GM19438 (cell line): ENCODE measurements at regions not wholly inside any gene's neighbourhood (a gene's known extent, or its start where the extent isn't known, plus 50 kb on each side); places are given as distances from the start of the nearest gene placed in this dataset.
"Not testable (repeated sequence)": the region's sequence is repeated elsewhere in the genome, so short reads cannot be mapped to it uniquely, and the experiment has no call there.

ENCODE experiments used
- ATAC-seq: cut with Tn5 transposase; IDR thresholded peaks from one replicate; pipeline ENCODE4 v1.9.1; 2021; ENCODE audit warnings: low read depth; ENCODE audit not compliant: unreplicated experiment

DNA sequence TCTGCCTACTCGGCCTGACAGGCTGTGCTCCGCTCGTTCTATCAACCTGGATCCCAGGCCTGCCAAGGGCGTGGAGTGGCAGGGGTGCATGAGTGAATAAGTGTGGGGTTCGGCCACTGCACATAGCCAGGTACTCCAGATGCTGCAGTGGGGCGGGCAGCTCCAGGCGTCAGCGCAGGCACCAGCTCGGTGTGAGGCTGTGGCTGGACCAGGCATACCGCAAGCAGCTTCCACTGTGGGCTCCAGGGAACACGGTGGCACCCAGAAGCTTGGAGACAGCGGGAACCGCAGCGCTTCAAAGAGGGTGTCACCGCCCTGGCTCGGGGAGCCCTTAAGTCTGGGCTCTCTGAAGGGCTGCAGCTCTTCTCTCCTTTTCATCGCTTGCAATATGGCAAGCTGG lies 1630.2 kb downstream of the OLFM4 start:
- ATAC-seq, result no peak

DNA sequence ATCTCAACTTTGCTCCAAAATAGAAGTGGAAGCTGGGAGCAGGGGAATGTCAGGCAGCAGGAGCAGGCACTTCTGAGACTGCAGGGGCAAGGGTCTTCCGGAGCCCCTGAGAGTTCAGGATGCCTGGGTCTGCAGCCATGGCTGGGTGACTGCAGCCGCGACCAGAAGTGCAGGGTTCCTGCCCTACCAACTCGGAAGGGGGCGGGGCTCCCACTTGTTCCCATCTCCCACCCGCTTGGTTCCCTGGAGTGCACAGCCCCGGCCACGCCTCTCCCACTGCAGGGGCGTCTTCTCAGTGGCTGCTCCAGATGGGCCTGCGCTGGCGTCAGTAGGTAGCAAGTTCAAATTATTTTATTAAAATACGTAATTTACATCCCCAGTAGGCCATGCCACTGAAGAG lies 1631.7 kb downstream of the OLFM4 start:
- ATAC-seq, result no peak

DNA sequence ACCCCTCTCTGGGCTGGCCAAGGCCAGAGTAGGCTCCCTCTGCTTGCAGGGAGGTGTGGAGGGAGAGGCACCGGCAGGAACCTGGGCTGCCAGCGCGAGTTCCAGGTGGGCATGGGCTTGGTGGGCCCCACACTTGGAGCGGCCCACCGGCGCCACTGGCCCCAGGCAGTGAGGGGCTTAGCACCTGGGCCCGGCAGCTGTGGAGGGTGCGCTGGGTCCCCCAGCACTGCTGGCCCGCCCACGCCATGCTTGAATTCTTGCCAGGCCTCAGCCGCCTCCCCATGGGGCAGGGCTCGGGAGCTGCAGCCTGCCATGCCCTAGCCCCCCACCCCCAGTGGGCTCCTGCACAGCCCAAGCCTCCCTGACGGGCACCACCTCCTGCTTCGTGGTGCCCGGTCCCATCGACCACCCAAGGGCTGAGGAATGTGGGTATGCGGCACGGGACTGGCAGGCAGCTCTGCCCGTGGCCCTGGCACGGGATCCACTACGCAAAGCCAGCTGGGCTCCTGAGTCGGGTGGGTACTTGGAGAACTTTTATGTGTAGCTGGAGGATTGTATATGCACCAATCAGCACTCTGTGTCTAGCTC lies 1648.0 kb downstream of the OLFM4 start:
- no peak for ATAC-seq

DNA sequence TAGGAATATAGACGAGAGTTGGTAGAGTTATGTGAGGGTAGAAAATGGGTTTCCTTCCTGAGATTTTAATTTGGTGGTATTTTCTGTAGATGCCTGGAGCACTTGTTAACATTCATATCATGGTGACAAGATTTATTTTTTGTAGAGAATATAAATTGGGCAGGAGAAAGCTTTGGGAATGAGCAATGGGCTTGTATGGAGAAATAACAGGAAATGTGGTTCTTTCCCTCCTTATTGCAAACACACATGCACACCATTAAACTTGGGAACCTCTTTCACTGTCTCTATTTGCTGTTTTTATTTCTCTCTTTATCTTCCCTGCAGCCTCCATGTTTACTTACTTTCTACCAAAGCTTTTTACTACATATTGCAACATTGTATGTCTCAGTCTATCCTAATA lies 1653.6 kb downstream of the OLFM4 start:
- ATAC-seq, result no peak

DNA sequence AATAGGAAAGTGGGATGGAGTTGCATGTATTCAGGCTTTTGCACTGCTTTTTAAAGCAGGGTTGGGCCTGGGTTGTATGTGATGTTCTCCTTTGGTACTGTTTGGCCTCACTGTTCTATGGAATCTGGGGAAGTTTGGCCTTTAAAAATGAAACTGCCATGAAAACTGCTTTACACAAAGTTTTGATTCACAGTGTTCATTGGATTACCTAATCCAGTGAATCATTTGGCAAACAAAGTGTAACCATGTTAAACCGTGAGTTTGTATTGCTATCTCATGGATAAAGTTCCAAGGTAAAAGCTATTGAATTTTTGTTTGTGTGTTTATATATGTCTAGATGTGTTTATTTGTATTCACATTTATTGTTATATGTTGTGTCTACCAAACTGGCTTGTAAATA lies 1658.6 kb downstream of the OLFM4 start:
- ATAC-seq, result no peak

DNA sequence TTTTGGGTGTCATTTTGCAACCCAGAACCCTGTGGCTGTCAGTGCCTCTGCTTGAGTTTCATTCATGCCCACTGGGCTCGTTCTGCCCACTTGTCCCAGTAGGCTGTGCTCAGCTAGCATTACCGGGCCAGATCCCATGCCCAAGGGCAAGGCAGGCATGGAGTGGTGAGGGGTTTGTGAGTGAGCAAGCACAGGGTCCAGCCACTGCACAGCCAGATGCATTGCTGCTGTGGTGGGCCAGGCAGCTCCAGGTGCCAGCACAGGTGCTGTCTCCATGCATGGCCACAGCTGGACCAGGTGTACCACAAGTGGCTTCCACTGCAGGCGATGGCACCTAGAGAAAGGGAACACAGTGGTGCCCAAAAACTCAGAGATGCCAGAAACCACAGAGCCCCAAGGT lies 1671.2 kb downstream of the OLFM4 start:
- ATAC-seq, result no peak

DNA sequence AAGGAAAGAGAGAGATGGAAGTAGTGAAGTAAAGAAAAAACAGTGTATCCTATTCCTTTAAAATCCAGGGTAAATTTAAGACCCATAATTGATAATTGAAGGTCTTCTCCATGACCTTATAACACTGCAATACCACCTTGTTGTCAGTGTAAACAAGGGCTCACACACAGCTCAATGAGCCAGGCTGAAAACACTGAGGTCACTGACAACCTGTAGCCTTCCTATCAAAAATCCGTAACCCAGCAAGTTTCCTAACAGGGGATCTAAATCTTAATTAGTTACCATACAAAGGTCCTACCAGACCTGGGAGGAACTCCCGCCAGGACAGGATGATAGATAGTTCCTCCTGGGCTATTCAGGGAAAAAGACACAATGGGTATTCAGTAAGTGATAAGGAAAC lies 1677.1 kb downstream of the OLFM4 start:
- no peak for ATAC-seq

DNA sequence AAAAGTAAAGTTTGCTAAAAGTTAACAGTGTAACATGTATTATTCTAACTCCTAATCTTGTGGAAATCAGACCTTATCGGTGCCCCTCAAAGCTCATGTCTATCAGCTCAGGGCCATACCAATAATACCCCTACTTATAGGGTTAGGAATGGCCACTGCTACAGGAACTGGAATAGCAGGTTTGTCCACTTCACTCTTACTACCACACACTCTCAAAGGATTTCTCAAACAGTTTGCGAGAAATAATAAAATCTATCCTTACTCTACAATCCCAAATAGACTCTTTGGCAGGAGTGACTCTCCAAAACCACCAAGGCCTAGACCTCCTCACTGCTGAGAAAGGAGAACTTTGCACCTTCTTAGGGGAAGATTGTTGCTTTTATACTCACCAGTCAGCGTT lies 1677.7 kb downstream of the OLFM4 start:
- ATAC-seq, result no peak

DNA sequence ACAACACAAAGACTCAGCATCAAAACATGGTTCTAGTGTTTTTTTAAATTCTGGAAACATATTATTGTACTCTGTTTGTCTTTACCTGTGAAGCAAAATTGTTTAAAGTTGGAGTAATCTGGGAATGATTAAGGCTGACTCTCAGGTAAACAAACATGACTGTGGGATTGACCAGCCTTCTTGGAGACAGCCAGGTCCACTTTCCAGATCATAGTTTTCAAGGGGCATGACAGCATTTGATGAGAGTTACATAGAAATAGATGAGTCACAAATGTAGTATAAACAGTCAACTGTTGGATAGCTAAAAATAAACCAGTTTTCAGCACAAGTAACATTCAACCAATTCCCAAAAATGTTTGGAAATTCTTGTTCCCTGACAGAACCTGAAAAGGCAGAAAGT lies 1680.9 kb downstream of the OLFM4 start:
- no peak for ATAC-seq

DNA sequence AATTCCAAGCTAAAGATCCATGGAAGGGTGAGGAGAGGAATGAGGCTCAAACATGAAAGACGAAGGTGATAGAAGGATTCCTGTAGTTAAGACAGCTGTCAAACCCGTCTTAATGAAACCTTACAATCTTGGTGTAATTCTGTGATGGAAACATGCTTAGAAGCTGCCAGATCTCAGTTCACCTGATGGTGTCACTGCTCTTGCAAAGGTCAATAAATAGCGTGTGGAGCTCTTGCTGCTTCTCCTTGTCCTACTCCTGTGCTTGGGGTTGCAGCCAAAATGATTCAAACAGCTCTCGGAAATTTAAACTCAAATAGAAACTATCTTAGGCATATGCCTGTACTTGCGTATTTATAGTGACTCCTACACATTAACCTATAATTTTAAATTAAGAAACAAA lies 1705.0 kb downstream of the OLFM4 start:
- no peak for ATAC-seq

DNA sequence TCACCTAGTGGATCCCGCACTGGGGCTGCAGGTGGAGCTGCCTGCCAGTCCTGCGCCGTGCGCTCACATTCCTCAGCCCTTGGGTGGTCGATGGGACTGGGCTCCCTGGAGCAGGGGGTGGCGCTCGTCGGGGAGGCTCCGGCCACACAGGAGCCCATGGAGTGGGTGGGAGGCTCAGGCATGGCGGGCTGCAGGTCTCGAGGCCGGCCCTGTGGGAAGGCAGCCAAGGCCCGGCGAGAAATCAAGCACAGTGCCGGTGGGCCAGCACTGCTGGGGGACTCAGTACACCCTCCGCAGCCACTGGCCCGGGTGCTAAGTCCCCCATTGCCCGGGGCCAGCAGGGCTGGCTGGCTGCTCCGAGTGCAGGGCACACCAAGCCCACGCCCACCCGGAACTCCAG lies 1708.6 kb downstream of the OLFM4 start:
- not testable (repeated sequence) for ATAC-seq

DNA sequence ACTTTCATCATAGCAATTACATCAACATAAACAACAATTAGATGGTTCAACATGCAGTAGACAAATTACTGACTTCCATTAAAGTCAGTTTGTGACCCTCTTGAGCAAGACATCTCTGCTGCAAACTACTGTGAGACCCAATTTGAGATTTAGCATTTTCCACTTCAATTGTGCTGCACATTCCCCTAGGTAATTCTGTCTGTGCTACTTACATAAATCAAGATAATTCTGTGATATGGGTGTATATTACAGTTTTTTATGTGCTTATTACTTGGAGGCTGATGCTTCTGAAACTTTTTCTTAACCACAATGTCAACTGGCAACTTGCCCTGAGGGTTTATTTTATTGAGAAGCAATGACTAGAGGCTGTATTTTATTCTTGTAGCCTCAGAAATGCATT lies 1714.4 kb downstream of the OLFM4 start:
- no peak for ATAC-seq

DNA sequence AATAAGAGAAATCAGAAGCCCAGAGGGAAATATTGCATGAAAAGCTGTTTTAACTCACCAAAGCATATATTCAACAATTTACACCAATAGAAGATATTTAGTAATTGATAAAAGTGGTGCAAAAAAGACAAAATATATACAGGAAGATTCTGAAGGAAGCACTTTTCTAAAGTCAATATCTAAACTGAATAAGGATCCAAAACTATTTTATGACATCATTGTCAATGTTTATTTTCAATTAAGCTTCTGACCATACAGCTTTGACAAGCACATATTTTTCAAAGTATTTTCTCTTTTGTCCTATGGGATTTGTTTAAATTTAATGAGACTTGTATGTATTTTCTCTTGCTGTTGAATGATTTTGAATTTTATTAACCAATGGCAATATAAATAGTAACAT lies 1716.1 kb downstream of the OLFM4 start:
- no peak for ATAC-seq

DNA sequence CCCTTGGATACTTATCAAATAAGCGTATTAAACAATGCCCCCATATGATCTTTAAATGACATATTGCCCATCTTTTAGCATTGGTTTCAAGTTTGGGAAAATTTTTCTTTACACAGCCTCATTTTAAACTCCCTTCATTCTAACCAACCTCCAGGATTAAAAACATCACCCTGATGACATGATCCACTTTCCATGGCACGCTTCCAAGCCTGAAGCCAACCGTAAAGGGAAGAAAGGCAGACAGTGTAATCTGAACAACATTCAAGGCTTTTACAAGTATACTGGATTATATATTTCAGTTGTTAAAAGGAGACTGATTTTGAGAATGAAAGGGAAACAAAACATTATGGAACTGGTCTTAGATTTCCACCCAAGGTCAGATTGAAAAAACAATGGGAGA lies 1721.9 kb downstream of the OLFM4 start:
- no peak for ATAC-seq

DNA sequence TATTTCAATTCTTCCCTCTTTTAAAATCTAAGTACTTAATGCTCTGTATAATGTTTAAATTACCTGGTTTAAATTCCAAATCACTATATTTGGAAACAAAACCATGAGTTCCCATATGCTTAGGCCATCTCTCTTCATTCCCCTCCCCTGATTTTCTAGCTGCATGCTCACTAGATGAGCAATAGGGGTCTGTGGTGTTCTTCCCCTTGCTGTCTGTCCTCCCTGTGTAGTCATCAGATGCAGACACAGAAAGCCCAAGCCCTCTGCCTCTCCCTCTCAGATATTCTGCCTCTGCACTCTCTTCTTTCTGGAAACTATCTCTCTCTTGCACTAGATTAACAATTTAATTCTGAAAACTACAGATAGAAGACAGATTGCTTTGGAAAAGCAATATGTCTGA lies 1730.2 kb downstream of the OLFM4 start:
- ATAC-seq, result no peak

DNA sequence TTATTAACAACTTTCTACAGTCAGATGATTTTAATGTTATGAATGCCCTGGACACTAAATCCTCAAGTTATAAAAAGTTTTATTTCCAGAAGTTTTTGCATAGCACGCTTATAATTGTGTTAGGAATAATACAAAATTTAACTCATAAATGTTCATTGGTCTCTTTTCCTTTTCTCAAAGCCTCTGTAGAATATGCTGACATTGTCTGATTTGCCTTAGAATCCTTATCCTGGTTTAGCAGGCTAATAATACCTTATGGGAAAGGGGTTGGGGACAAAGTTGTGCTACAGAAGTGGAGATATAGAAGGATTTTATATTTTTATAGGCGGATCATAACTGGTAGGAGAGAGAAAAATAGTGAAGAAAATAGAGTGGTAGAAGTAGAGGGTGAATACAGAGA lies 1739.6 kb downstream of the OLFM4 start:
- ATAC-seq, result no peak

DNA sequence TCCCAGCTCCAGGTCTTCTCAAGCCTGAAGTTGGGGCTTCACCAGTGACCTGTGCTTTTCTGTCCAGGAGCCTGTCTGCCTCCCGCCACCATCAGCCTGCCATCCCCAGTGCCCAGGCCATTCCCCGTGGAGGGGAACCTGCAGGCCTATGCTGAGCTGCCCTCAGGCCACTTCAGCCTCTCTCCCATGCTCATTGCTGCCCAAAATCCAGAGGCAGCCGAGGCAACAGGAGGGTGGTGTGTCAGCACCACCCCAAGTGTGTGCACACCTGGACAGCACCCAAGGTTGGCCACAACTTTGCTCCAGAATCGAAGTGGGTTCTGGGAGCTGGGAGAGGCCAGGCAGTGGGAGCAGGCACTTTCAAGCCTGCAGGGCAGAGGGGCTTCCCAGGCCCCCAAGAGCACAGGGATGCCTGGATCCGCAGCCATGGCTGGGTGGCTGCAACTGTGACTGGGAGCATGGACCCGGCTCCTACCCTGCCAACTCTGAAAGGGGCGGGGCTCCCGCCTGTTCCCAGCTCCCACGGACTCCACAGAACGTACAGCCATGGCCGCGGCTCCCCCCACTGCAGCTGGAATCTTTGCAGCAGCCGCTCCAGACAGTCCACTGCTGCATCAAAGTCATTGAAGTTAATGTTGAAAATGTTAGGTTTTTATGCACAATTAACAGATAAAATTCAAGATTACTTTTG lies 1747.0 kb downstream of the OLFM4 start:
- ATAC-seq, result no peak

DNA sequence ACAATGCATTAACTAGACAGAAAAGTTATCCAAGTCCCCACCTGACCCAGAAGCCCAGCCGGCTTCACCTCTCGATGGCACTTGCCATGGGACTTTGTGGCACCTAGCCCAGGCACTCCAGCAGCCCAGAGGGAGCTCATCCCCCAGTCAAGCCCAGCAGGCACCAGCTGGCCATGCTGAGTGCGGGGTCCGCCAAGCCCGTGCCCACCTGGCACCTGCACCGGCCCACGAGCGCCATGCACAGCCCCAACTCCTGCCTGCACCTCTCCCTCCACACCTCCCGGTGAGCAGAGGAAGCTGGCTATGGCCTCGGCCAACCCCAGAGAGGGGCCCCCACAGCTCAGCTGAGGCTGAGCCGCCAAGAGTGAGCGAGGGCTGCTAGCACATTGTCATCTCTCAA lies 1759.1 kb downstream of the OLFM4 start:
- no peak for ATAC-seq

DNA sequence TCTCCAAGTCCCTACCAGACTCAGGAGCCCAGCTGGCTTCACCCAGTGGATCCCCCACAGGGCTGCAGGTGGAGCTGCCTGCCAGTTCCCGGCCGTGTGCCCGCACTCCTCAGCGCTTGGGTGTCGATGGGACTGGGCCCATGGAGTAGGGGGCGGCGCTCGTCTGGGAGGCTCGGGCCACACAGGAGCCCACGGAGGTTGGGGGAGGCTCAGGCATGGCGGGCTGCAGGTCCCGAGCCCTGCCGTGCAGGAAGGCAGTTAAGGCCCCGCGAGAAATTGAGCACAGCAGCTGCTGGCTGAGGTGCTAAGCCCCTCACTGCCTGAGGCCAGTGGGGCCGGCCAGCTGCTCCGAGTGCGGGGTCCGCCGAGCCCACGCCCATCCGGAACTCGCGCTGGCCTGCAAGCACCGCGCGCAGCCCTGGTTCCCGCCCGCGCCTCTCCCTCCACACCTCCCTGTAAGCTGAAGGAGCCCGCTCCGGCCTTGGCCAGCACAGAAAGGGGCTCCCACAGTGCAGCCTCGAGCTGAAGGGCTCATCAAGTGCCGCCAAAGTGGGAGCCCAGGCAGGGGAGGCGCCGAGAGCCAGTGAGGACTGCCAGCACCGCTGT lies 1771.1 kb downstream of the OLFM4 start:
- ATAC-seq, result no peak

DNA sequence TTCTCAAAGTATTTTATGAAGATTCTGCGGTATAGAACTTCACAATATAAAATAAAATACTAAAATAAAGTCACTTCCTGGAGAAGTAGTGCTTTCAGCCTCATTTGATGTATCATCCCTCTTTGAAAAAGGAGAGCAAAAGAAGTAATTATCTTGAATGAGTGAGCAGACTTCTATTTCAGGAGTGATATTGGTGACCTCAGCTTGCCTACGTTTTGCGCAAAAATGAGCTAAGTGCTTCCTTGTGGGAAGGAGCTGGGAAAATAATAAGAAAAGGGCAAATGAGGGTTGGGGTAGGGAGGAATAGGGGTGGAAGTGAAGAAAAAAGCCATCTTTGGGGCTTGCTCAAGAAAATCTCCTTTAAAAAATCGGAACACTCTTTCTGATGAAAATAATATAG lies 1773.6 kb downstream of the OLFM4 start:
- no peak for ATAC-seq

DNA sequence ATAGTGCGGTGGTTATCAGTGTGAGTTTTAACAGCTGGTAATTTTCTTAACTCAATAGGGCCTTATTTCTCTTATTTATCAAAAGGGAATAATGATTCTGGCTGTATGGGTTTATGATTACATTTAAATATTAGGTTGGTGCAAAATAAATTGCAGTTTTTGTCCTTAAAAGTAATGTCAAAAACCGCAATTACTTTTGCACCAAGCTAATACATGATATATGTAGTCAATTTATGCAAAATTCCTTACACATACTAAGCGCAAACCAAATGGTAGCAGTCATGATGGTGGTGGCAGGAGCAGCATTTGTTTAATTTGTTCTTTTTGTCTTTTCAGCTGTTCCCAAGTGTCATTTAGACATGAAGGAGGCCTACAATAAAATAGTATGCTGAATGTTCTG lies 1777.1 kb downstream of the OLFM4 start:
- no peak for ATAC-seq

DNA sequence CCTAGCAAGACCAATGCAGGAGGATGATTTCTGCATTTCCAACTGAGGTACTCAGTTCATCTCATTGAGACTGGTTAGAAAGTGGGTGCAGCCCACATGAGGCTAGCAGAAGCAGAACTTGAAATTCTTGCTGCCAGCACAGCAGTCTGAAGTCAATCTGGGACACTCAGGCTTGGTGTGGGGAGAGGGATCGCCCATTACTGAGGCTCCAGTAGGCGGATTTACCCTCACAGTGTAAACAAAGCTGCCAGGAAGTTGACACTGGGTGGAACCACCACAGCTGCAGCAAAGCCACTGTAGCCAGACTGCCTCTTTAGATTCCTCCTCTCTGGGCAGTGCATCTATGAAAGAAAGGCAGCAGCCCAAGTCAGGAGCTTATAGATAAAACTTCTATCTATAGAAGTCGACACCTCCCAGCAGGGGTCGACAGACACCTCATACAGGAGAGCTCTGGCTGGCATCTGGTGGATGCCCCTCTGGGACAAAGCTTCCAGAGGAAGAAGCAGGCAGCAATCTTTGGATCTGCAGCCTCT lies 1793.4 kb downstream of the OLFM4 start:
- ATAC-seq, result not testable (repeated sequence)
